Stimulated activated naive CD8-positive, alpha-beta T cell treated with anti-CD3 and anti-CD28 coated beads, Interleukin-15, amount 100 ng/mL, for 72 hours (primary cell): ENCODE measurements at regions not wholly inside any gene's neighbourhood (a gene's known extent, or its start where the extent isn't known, plus 50 kb on each side); places are given as distances from the start of the nearest gene placed in this dataset.
"Not testable (repeated sequence)": the region's sequence is repeated elsewhere in the genome, so short reads cannot be mapped to it uniquely, and the experiment has no call there.

Experiments
- ATAC-seq: fragments of 150-1000 bp; cut with Tn5 transposase; 2 replicates; pipeline ENCODE4 v1.10.0; 2021; ENCODE audit warnings: mild to moderate bottlenecking, moderate library complexity
- DNase-seq, 2 donors: peaks; one replicate each; pipeline ENCODE4 v3.0.0; 2021 to 2022
- H3K27ac Mint-ChIP-seq, 2 donors: one replicate each; pipeline ENCODE4 v1.8.0; 2022; ENCODE audit warnings: mild to moderate bottlenecking in 2 of 2, mixed read lengths in 2 of 2, moderate library complexity in 2 of 2
- H3K27me3 Mint-ChIP-seq: one replicate; pipeline ENCODE4 v1.8.0; 2022; ENCODE audit warnings: mixed read lengths
- H3K4me1 Mint-ChIP-seq: one replicate; pipeline ENCODE4 v1.8.0; 2022; ENCODE audit warnings: mild to moderate bottlenecking, mixed read lengths
- H3K4me3 Mint-ChIP-seq, 2 donors: one replicate each; pipeline ENCODE4 v1.8.0; 2022; ENCODE audit warnings: mild to moderate bottlenecking in 2 of 2, mixed read lengths in 2 of 2, moderate library complexity in 1 of 2
- H3K9me3 Mint-ChIP-seq, 2 donors: one replicate each; pipeline ENCODE4 v1.8.0; 2022; ENCODE audit warnings: mixed read lengths in 2 of 2

DNA sequence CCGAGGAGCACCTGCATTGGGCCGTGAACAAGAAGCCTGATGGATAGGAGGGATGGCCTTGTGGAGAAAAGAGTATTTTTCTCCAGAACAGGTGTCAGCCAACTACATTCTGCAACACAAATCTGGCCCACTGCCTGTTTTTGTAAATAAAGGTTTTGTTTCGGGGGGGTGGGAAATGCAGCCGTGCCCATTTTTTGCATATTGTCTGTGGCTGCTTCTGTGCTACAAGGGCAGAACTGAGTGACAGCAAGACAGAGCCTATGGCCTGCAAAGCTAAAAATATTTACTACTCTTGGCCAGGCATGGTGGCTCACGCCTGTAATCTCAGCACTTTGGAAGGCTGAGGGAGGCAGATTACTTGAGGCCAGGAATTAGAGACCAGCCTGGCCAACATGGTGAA is 95.9 kb upstream of the AKAP13 start:
- no peak for DNase-seq
- Mint-ChIP-seq H3K9me3 (no peaks in the 10 kb centered on the region), H3K27me3 (peaks cover 4% of the 10 kb centered on the region), H3K27ac (no peak overlapping the region), H3K4me3 (no peak overlapping the region), H3K4me1 (no peaks in the 10 kb centered on the region)
- no peak for ATAC-seq

DNA sequence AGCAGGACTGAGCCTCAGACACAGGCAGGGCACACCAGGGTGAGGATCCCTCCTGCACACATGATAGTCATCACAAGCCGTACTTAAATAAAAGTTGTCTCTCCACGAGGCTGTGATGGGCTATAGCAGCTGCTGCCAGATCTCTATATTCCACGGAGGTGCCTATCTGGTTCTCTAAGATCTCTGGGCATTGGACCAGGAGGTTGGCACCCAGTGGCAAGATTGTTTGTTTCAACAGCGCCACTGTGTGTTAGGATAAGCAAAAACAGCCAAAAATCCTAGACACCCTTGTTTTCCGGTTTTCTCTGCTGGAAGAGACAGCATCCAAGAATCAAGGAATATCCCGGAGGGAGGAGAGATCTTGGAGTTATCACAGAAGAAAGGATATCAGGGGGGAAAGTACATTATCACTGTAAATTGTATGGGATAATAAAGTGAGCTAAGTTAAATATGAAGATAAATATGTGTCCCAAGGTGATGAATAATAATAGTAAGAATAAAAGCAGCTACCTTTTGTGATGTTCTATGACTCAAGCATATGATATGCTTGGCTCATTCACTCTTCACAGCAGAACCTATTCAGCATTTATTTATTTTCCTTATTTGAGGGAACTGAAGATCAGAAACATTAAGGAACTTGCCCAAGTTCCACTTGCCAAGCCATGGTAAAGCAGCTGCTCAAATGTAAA is 90.6 kb upstream of the AKAP13 start:
- Mint-ChIP-seq H3K9me3 (peaks cover 0 to 5% of the 10 kb centered on the region in 2 donors), H3K4me3 (no peak overlapping the region), H3K4me1 (peaks cover 5% of the 10 kb centered on the region), H3K27ac (no peak overlapping the region), H3K27me3 (peaks cover 21% of the 10 kb centered on the region)
- DNase-seq (no peak), ATAC-seq (peak; percentile 48)

- ATAC-seq, H3K9me3 Mint-ChIP-seq, H3K27ac Mint-ChIP-seq, DNase-seq, H3K4me3 Mint-ChIP-seq: not testable (repeated sequence)
- Mint-ChIP-seq H3K27me3 (peaks cover 21% of the 10 kb centered on the region), H3K4me1 (peaks cover 20% of the 10 kb centered on the region)
Measured at GRCh38 chr15:85292583-85292982, 87.8 kb upstream of the AKAP13 start.

DNA sequence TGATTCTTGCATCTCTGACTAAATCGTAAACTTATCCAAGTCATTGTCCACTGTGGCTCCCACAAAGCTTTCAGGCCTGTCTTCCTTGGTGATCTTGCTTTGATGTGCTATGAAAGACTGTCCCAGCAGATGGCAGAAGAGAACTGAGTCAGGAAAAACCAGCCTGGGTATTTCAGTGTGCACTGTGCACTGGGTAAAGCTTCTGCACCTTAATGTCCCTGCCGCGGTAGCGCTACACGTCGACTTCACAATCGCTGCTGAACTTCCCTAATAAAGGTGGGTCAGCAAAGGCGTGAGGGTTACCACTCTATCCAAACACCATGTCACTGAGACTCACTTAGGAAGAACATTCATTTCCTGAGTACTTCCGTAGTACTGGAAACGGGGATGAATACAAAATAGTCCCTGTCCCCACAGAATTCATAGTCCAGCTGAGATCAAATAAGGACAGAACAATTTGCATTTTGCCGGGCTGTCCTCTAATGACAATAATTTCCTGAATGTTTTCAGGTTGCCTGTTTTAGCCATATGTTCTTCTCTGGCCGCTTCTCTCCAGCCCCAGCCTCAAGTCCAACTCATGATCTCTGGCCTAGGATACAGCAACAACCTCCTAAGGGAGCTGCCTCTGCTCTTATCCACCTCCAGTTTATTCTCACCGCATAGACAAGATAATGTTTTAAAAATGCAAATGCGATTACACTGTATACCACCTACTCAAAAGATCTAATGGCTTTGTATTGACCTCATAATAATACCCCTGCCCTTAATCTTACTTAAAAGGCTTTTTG is 83.6 kb upstream of the AKAP13 start:
- Mint-ChIP-seq H3K27me3 (no peaks in the 10 kb centered on the region), H3K27ac (no peak overlapping the region), H3K9me3 (peaks cover 0 to 3% of the 10 kb centered on the region in 2 donors), H3K4me3 (peak overlapping the region; percentile 39 to 41), H3K4me1 (peaks cover 16% of the 10 kb centered on the region)
- ATAC-seq (peak; percentile 99), DNase-seq (peak; percentile 72 to 77)

- Mint-ChIP-seq H3K9me3 (no peaks in the 10 kb centered on the region), H3K4me3 (no peak overlapping the region), H3K27me3 (no peaks in the 10 kb centered on the region), H3K27ac (no peak overlapping the region), H3K4me1 (peaks cover 22% of the 10 kb centered on the region)
- DNase-seq (no peak), ATAC-seq (no peak)
Measured at GRCh38 chr15:85297537-85297936, 82.9 kb upstream of the AKAP13 start.

DNA sequence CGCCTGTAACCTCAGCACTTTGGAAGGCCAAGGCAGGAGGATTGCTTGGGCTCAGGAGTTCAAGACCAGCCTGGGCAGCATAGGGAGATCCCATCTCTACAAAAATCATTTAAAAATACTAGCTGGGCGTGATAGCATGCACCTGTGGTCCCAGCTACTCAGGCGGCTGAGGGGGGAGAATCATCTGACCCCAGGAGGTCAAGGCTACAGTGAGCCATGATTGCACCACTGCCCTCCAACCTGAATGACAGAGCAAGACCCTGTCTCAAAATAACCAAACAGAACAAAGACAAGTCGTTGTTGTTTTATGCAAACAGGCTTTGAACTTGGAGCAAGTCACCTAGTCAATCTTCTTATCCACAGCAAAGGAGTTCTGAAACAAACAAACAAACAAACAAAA is 82.0 kb upstream of the AKAP13 start:
- ATAC-seq = no peak

GRCh38 chr15:85298941-85299340 is 81.5 kb upstream of the AKAP13 start:
- no peak for DNase-seq
- H3K4me3 Mint-ChIP-seq = no peak overlapping the region
- no peaks in the 10 kb centered on the region for H3K27me3 Mint-ChIP-seq
- no peak for ATAC-seq
- peaks cover 30% of the 10 kb centered on the region for H3K4me1 Mint-ChIP-seq
- no peaks in the 10 kb centered on the region for H3K9me3 Mint-ChIP-seq
- H3K27ac Mint-ChIP-seq = no peak overlapping the region

More for the DNA sequence above, 82.0 kb upstream of the AKAP13 start:
- Mint-ChIP-seq H3K27ac (no peak overlapping the region), H3K27me3 (no peaks in the 10 kb centered on the region), H3K4me3 (no peak overlapping the region), H3K4me1 (peaks cover 30% of the 10 kb centered on the region), H3K9me3 (no peaks in the 10 kb centered on the region)
- DNase-seq = no peak

- DNase-seq = no peak
- no peaks in the 10 kb centered on the region for H3K9me3 Mint-ChIP-seq
- no peak for ATAC-seq
- H3K27me3 Mint-ChIP-seq = no peaks in the 10 kb centered on the region
- peaks cover 26% of the 10 kb centered on the region for H3K4me1 Mint-ChIP-seq
- no peak overlapping the region for H3K27ac Mint-ChIP-seq
- H3K4me3 Mint-ChIP-seq = no peak overlapping the region
Measured at GRCh38 chr15:85302271-85302670, 78.1 kb upstream of the AKAP13 start.

DNA sequence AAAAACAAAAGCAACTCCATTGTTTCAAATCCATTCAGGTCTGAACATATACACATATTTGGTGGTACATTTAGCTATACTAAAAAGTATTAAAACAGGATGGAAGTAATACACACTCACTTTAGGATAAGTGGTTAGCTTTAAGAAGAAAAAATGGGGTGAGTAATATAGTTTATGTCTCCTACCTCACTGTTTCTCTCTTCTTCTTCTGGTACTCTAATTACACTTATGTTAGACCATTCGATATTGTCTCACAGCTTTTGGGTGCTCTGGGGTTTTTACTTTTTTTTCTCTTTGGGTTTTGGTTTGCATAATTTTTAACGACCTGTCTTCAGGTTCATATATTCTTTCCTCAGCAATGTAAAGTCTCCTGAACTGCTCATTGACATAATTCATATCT is 75.4 kb upstream of the AKAP13 start:
- peak; percentile 72 for ATAC-seq
- Mint-ChIP-seq H3K9me3 (peaks cover 0 to 5% of the 10 kb centered on the region in 2 donors), H3K27me3 (no peaks in the 10 kb centered on the region), H3K27ac (no peak overlapping the region), H3K4me1 (peaks cover 40% of the 10 kb centered on the region), H3K4me3 (no peak overlapping the region)
- no peak for DNase-seq

GRCh38 chr15:85306946-85307686 is 73.3 kb upstream of the AKAP13 start:
- DNase-seq (no peak), ATAC-seq (no peak)
- Mint-ChIP-seq H3K9me3 (peaks cover 0 to 5% of the 10 kb centered on the region in 2 donors), H3K4me3 (no peak overlapping the region), H3K27me3 (no peaks in the 10 kb centered on the region), H3K27ac (no peak overlapping the region), H3K4me1 (peaks cover 50% of the 10 kb centered on the region)

DNA sequence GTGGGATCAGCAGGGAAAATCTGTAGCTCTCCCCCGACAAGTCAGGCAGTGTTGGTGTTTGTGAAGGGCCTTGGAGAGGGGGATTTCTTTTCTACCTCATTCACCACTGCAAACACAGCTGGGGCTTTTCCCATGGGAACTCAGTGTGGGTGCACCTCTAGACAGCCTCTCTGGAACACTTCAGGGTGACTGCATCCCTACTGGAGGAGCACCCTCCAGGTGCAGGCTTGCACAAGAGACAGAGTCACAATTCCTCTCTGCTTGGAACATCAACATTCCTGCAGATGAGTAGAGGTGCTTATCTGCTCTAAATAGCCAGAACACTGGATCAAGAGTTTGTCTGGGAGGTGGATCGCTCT is 72.7 kb upstream of the AKAP13 start:
- Mint-ChIP-seq H3K27ac (no peak overlapping the region), H3K27me3 (no peaks in the 10 kb centered on the region), H3K9me3 (peaks cover 0 to 5% of the 10 kb centered on the region in 2 donors), H3K4me1 (peaks cover 50% of the 10 kb centered on the region), H3K4me3 (no peak overlapping the region)
- DNase-seq (no peak), ATAC-seq (no peak)

GRCh38 chr15:85311647-85312046 is 68.8 kb upstream of the AKAP13 start:
- H3K9me3 Mint-ChIP-seq = peaks cover 0 to 5% of the 10 kb centered on the region in 2 donors
- ATAC-seq (no peak), DNase-seq (no peak)
- no peak overlapping the region for H3K4me3 Mint-ChIP-seq
- no peaks in the 10 kb centered on the region for H3K27me3 Mint-ChIP-seq
- H3K4me1 Mint-ChIP-seq = peaks cover 79% of the 10 kb centered on the region
- H3K27ac Mint-ChIP-seq = no peak overlapping the region

- Mint-ChIP-seq H3K27me3 (no peaks in the 10 kb centered on the region), H3K4me1 (peaks cover 78% of the 10 kb centered on the region), H3K9me3 (peaks cover 0 to 5% of the 10 kb centered on the region in 2 donors), H3K4me3 (peak overlapping the region; percentile 21 to 42), H3K27ac (peak overlapping the region in 1 of 2 donors; percentile 35)
- ATAC-seq (peak; percentile 94), DNase-seq (peak; percentile 27 to 47)
Measured at GRCh38 chr15:85312486-85312885, 67.9 kb upstream of the AKAP13 start.

GRCh38 chr15:85312929-85313331 is 67.5 kb upstream of the AKAP13 start:
- DNase-seq (no peak), ATAC-seq (peak; percentile 10)
- Mint-ChIP-seq H3K27ac (peak overlapping the region in 1 of 2 donors; percentile 35), H3K27me3 (no peaks in the 10 kb centered on the region), H3K9me3 (peaks cover 0 to 5% of the 10 kb centered on the region in 2 donors), H3K4me3 (peak overlapping the region; percentile 1 to 42), H3K4me1 (peaks cover 80% of the 10 kb centered on the region)

GRCh38 chr15:85313339-85313738 is 67.1 kb upstream of the AKAP13 start:
- ATAC-seq = no peak
- no peaks in the 10 kb centered on the region for H3K27me3 Mint-ChIP-seq
- peak overlapping the region in 1 of 2 donors; percentile 67 for H3K27ac Mint-ChIP-seq
- peaks cover 84% of the 10 kb centered on the region for H3K4me1 Mint-ChIP-seq
- peaks cover 0 to 5% of the 10 kb centered on the region in 2 donors for H3K9me3 Mint-ChIP-seq
- no peak for DNase-seq
- peak overlapping the region in 1 of 2 donors; percentile 42 for H3K4me3 Mint-ChIP-seq

DNA sequence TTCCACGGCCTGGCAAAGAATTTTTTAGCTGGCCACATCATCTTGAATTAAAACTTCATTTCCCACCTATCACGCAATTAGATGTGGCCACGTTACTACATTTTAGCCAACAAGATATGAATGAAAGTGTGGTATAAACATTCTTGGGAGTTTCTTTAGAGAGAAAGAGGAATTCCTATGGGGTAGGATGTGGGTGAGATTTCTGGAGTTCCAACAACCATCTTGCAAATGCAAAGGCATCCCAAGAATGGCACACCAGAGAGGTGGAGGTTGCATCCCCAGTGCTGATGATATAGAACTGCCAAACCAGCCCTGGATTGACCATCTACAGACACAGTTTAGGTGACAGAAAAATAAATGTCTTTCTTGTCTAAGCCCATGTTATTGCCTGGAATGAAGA is 66.3 kb upstream of the AKAP13 start:
- no peak for DNase-seq
- Mint-ChIP-seq H3K9me3 (no peaks in the 10 kb centered on the region), H3K4me1 (peaks cover 84% of the 10 kb centered on the region), H3K27me3 (no peaks in the 10 kb centered on the region), H3K4me3 (no peak overlapping the region), H3K27ac (no peak overlapping the region)
- ATAC-seq = no peak
